ENCODE measurements at regions not wholly inside any gene's neighbourhood (a gene's known extent, or its start where the extent isn't known, plus 50 kb on each side); places are given as distances from the start of the nearest gene placed in this dataset.

GRCh38 chr2:220962556-220962955 lies 609.5 kb downstream of the EPHA4 start:
- no peak for DNase-seq (ENCODE audit: low read depth)
- no peak overlapping the region for H3K4me3 ChIP-seq (ENCODE audit: low read length)
- TF ChIP-seq CTCF (conservative IDR thresholded peaks at IDR 0.05; ENCODE audit: low read length), result no peak

- H3K4me3 ChIP-seq (ENCODE audit: low read length), result no peak overlapping the region
- no peak for DNase-seq (ENCODE audit: low read depth)
- no peak for TF ChIP-seq CTCF (conservative IDR thresholded peaks at IDR 0.05; ENCODE audit: low read length)
These were observed 609.0 kb downstream of the EPHA4 start for GRCh38 chr2:220963076-220963475.

GRCh38 chr2:220963930-220964329 lies 608.2 kb downstream of the EPHA4 start:
- no peak overlapping the region for H3K4me3 ChIP-seq (ENCODE audit: low read length)
- DNase-seq (ENCODE audit: low read depth), result no peak
- no peak for TF ChIP-seq CTCF (conservative IDR thresholded peaks at IDR 0.05; ENCODE audit: low read length)

- H3K4me3 ChIP-seq (ENCODE audit: low read length), result no peak overlapping the region
- DNase-seq (ENCODE audit: low read depth), result peak; percentile 65
- no peak for TF ChIP-seq CTCF (conservative IDR thresholded peaks at IDR 0.05; ENCODE audit: low read length)
These were observed 605.5 kb downstream of the EPHA4 start for GRCh38 chr2:220966636-220967035.

- TF ChIP-seq CTCF (conservative IDR thresholded peaks at IDR 0.05; ENCODE audit: low read length), result no peak
- no peak for DNase-seq (ENCODE audit: low read depth)
- H3K4me3 ChIP-seq (ENCODE audit: low read length), result no peak overlapping the region
These were observed 602.8 kb downstream of the EPHA4 start for GRCh38 chr2:220969348-220969747.

GRCh38 chr2:220980966-220981675 lies 591.0 kb downstream of the EPHA4 start:
- TF ChIP-seq CTCF (conservative IDR thresholded peaks at IDR 0.05; ENCODE audit: low read length), result no peak
- no peak for DNase-seq (ENCODE audit: low read depth)
- H3K4me3 ChIP-seq (ENCODE audit: low read length), result no peak overlapping the region

- no peak for TF ChIP-seq CTCF (conservative IDR thresholded peaks at IDR 0.05; ENCODE audit: low read length)
- DNase-seq (ENCODE audit: low read depth), result no peak
- H3K4me3 ChIP-seq (ENCODE audit: low read length), result no peak overlapping the region
These were observed 590.2 kb downstream of the EPHA4 start for GRCh38 chr2:220981926-220982325.

Data from AG10803 (cell line).